ENCODE measurements at regions not wholly inside any gene's neighbourhood (a gene's known extent, or its start where the extent isn't known, plus 50 kb on each side); places are given as distances from the start of the nearest gene placed in this dataset.
"Not testable (repeated sequence)": the region's sequence is repeated elsewhere in the genome, so short reads cannot be mapped to it uniquely, and the experiment has no call there.

- DNase-seq = no peak
These were observed 259.9 kb downstream of the FGFR2 start for GRCh38 chr10:121338206-121338980.

GRCh38 chr10:121339114-121339513 lies 259.1 kb downstream of the FGFR2 start:
- no peak for DNase-seq

- DNase-seq = no peak
These were observed 257.9 kb downstream of the FGFR2 start for GRCh38 chr10:121340271-121340831.

- no peak for DNase-seq
These were observed 246.7 kb downstream of the FGFR2 start for GRCh38 chr10:121351540-121351939.

GRCh38 chr10:121352231-121352855 lies 245.9 kb downstream of the FGFR2 start:
- DNase-seq = no peak

GRCh38 chr10:121355161-121355560 lies 243.1 kb downstream of the FGFR2 start:
- no peak for DNase-seq

- DNase-seq = no peak
These were observed 242.1 kb downstream of the FGFR2 start for GRCh38 chr10:121356183-121356582.

- no peak for DNase-seq
These were observed 240.8 kb downstream of the FGFR2 start for GRCh38 chr10:121357401-121357800.

GRCh38 chr10:121362026-121362425 lies 236.2 kb downstream of the FGFR2 start:
- DNase-seq = no peak

GRCh38 chr10:121365566-121365965 lies 232.7 kb downstream of the FGFR2 start:
- no peak for DNase-seq

GRCh38 chr10:121368347-121369025 lies 229.8 kb downstream of the FGFR2 start:
- no peak for DNase-seq

GRCh38 chr10:121369616-121370015 lies 228.6 kb downstream of the FGFR2 start:
- no peak for DNase-seq

GRCh38 chr10:121371836-121372235 lies 226.4 kb downstream of the FGFR2 start:
- no peak for DNase-seq

GRCh38 chr10:121373411-121373810 lies 224.8 kb downstream of the FGFR2 start:
- DNase-seq = no peak

- no peak for DNase-seq
These were observed 224.1 kb downstream of the FGFR2 start for GRCh38 chr10:121374121-121374520.

- DNase-seq = no peak
These were observed 223.1 kb downstream of the FGFR2 start for GRCh38 chr10:121375172-121375571.

GRCh38 chr10:121378251-121378801 lies 219.9 kb downstream of the FGFR2 start:
- DNase-seq = no peak

- DNase-seq = no peak
These were observed 219.2 kb downstream of the FGFR2 start for GRCh38 chr10:121379013-121379412.

GRCh38 chr10:121380211-121380610 lies 218.0 kb downstream of the FGFR2 start:
- no peak for DNase-seq

GRCh38 chr10:121382029-121382520 lies 216.2 kb downstream of the FGFR2 start:
- DNase-seq = not testable (repeated sequence)

- no peak for DNase-seq
These were observed 213.1 kb downstream of the FGFR2 start for GRCh38 chr10:121385136-121385535.

GRCh38 chr10:121392657-121393056 lies 205.6 kb downstream of the FGFR2 start:
- DNase-seq = no peak

- no peak for DNase-seq
These were observed 204.7 kb downstream of the FGFR2 start for GRCh38 chr10:121393522-121393921.

Data from stimulated activated CD4-positive, alpha-beta T cell treated with anti-CD3 and anti-CD28 coated beads, Interleukin-2, amount 100 ng/mL, for 24 hours (primary cell).